ENCODE measurements at regions not wholly inside any gene's neighbourhood (a gene's known extent, or its start where the extent isn't known, plus 50 kb on each side); places are given as distances from the start of the nearest gene placed in this dataset.
A peak's percentile ranks its signal among the peaks of the same experiment; 100 is the strongest.
"Not testable (repeated sequence)": the region's sequence is repeated elsewhere in the genome, so short reads cannot be mapped to it uniquely, and the experiment has no call there.

DNA sequence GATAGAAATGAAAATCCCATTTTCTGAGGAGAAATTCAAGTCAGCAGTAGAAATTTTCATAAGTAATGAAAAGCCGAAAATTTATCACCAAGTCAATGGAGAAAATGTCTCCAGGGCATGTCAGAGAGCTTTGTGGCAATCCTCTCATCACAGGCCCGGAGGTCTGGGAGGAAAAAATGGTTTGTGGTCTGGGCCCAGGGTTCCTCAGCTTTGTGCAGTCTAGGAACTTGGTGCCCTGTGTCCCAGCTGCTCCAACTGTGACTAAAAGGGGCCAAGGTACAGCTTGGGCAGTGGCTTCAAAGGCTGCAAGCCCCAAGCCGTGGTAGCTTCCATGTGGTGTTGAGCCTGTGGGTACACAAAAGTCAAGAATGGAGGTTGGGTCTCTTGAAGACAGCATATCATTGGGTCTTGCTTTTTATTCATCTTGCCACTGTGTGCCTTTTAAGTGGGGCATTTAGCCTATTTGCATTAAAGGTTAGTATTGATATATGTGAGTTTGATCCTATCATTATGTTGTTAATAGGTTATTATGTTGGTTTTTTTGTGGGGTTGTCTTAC lies 608.5 kb downstream of the PDHA2 start:
- no peak for DNase-seq
- in situ Hi-C loops (cut with HindIII; ENCODE audit: low pct_ligation_motif_present, low pct_unique_long_range_greater_than_20kb, low sequenced_read_pairs), result no loop called here

- DNase-seq, result no peak
- in situ Hi-C loops (cut with HindIII; ENCODE audit: low pct_ligation_motif_present, low pct_unique_long_range_greater_than_20kb, low sequenced_read_pairs), result no loop called here
These were observed 615.3 kb downstream of the PDHA2 start for GRCh38 chr4:96455045-96455720.

DNA sequence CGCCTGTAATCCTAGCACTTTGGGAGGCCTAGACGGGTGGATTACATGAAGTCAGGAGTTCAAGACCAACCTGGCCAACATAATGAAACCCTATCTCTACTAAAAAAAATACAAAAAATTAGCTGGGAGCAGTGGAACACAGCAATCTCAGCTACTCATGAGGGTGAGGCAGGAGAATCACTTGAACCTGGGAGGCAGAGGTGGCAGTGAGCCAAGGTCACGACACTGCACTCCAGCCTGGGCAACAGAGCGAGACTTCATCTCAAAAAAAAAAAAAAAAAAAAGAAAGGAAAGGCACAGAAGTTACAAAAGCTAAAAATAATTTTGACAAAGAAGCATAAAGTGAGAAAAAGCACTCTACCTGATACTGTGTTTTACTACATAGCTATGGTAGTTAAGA lies 618.1 kb downstream of the PDHA2 start:
- DNase-seq; in situ Hi-C loops (cut with HindIII; ENCODE audit: low pct_ligation_motif_present, low pct_unique_long_range_greater_than_20kb, low sequenced_read_pairs): not testable (repeated sequence)

GRCh38 chr4:96459105-96459504 lies 619.2 kb downstream of the PDHA2 start:
- in situ Hi-C loops (cut with HindIII; ENCODE audit: low pct_ligation_motif_present, low pct_unique_long_range_greater_than_20kb, low sequenced_read_pairs), result no loop called here
- DNase-seq, result no peak

DNA sequence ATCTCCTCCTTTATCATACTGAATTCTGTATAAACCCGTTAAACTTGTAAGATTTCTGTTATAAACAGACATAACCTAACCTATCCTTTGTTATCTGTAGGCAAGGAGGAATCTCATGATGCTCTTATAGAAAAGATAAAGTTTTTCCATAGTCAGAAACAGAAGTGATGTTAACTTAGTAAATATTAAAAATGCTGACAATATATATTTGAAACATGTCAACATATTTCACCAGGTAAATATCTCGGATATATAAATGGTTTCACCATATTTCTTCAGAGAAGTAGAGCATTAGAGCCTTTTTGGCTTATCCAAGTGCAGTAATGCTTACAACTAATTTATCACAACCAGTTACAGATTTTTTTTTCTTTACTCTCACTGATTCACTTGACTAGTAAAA lies 625.9 kb downstream of the PDHA2 start:
- DNase-seq, result no peak
- in situ Hi-C loops (cut with HindIII; ENCODE audit: low pct_ligation_motif_present, low pct_unique_long_range_greater_than_20kb, low sequenced_read_pairs), result no loop called here

- in situ Hi-C loops (cut with HindIII; ENCODE audit: low pct_ligation_motif_present, low pct_unique_long_range_greater_than_20kb, low sequenced_read_pairs), result no loop called here
- no peak for DNase-seq
These were observed 632.3 kb downstream of the PDHA2 start for GRCh38 chr4:96471956-96472867.

- in situ Hi-C loops (cut with HindIII; ENCODE audit: low pct_ligation_motif_present, low pct_unique_long_range_greater_than_20kb, low sequenced_read_pairs), result no loop called here
- DNase-seq, result no peak
These were observed 633.4 kb downstream of the PDHA2 start for GRCh38 chr4:96473246-96473645.

GRCh38 chr4:96483308-96484030 lies 643.6 kb downstream of the PDHA2 start:
- peak; percentile 9 for DNase-seq
- in situ Hi-C loops (cut with HindIII; ENCODE audit: low pct_ligation_motif_present, low pct_unique_long_range_greater_than_20kb, low sequenced_read_pairs), result no loop called here

- DNase-seq, result no peak
- in situ Hi-C loops (cut with HindIII; ENCODE audit: low pct_ligation_motif_present, low pct_unique_long_range_greater_than_20kb, low sequenced_read_pairs), result no loop called here
These were observed 646.7 kb downstream of the PDHA2 start for GRCh38 chr4:96486563-96486962.

- no peak for DNase-seq
- in situ Hi-C loops (cut with HindIII; ENCODE audit: low pct_ligation_motif_present, low pct_unique_long_range_greater_than_20kb, low sequenced_read_pairs), result no loop called here
These were observed 657.7 kb downstream of the PDHA2 start for GRCh38 chr4:96497621-96498020.

DNA sequence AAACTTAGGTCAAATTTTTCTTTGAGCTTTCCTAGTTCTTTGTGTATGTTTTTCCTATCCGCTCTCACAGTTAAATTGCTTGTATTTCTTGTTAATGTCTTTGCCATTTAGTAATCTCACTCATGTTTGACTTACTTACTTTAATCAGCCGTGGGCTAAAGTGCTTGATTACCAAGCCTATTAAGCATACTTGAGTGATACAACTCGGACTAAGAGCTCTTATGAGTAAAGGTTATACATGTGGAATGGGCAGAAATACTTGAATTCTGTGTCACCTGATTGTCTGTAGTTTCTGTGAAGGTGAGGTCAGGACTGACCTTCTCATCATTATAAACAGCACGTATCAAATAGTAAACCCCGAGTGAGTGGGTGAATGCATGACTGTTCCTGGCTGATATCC lies 664.5 kb downstream of the PDHA2 start:
- in situ Hi-C loops (cut with HindIII; ENCODE audit: low pct_ligation_motif_present, low pct_unique_long_range_greater_than_20kb, low sequenced_read_pairs), result no loop called here
- DNase-seq, result no peak

GRCh38 chr4:96509039-96509741 lies 669.3 kb downstream of the PDHA2 start:
- DNase-seq, result no peak
- in situ Hi-C loops (cut with HindIII; ENCODE audit: low pct_ligation_motif_present, low pct_unique_long_range_greater_than_20kb, low sequenced_read_pairs), result no loop called here

DNA sequence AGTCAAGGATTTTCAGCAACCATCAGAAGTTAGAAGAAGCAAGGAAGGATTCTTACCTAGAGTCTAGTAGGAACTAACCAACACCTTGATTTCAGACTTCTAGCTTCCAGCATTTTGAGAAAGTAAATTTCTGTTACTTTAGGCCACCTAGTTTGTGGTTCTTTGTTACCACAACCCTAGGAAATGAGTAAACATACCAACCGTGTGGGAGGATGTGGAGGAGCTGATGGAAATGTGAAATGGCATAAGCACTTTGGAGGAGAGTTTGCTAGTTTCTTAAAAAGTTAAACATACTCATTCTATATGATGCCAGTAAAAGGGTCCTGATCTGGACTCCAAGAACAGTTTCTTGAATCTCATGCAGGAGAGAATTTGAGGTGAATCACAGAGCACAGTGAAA lies 679.4 kb downstream of the PDHA2 start:
- DNase-seq, result no peak
- in situ Hi-C loops (cut with HindIII; ENCODE audit: low pct_ligation_motif_present, low pct_unique_long_range_greater_than_20kb, low sequenced_read_pairs), result no loop called here

DNA sequence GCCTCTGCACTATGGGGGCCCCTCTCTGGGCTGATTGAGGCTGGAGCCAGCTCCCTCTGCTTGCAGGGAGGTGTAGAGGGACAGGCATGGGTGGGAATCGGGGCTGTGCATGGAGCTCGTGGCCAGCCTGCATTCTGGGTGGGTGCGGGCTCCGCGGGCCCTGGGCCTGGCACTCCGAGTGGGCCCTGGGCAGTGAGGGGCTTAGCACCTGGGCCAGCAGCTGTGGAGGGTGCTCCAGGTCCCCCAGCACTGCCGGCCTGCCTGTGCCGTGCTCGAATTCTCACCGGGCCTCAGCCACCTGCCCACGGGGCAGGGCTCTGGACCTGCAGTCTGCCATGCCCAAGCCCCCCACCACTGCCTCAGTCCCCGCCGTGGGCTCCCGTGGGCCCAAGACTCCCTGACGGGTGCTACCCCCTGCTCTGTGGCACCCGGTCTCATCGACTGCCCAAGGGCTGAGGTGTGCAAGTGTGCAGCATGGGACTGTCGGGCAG lies 681.2 kb downstream of the PDHA2 start:
- in situ Hi-C loops (cut with HindIII; ENCODE audit: low pct_ligation_motif_present, low pct_unique_long_range_greater_than_20kb, low sequenced_read_pairs), result no loop called here
- no peak for DNase-seq

- in situ Hi-C loops (cut with HindIII; ENCODE audit: low pct_ligation_motif_present, low pct_unique_long_range_greater_than_20kb, low sequenced_read_pairs), result no loop called here
- DNase-seq, result no peak
These were observed 683.7 kb downstream of the PDHA2 start for GRCh38 chr4:96523611-96524010.

GRCh38 chr4:96524311-96524875 lies 684.5 kb downstream of the PDHA2 start:
- in situ Hi-C loops (cut with HindIII; ENCODE audit: low pct_ligation_motif_present, low pct_unique_long_range_greater_than_20kb, low sequenced_read_pairs), result no loop called here
- DNase-seq, result no peak

DNA sequence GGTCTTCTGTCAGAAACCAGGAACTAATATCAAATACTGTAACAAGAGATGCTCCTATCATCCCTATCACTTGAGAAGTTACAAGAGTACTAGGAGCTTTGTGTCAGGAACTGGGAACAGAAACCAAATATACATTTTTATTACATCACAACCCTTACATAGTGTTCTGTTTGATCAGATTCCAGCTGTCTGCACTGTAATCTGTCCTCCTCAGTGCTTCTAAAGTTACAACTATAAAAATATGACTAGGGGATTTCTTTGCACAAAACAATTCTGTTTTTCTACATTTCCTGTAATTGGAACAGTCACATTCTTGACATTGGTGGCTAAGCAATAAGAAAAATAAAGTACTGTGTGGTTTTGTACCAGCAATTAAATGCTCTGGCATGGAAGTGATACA lies 686.0 kb downstream of the PDHA2 start:
- in situ Hi-C loops (cut with HindIII; ENCODE audit: low pct_ligation_motif_present, low pct_unique_long_range_greater_than_20kb, low sequenced_read_pairs), result no loop called here
- no peak for DNase-seq

GRCh38 chr4:96526625-96527024 lies 686.7 kb downstream of the PDHA2 start:
- in situ Hi-C loops (cut with HindIII; ENCODE audit: low pct_ligation_motif_present, low pct_unique_long_range_greater_than_20kb, low sequenced_read_pairs), result no loop called here
- no peak for DNase-seq
